ENCODE measurements at regions not wholly inside any gene's neighbourhood (a gene's known extent, or its start where the extent isn't known, plus 50 kb on each side); places are given as distances from the start of the nearest gene placed in this dataset.

DNA sequence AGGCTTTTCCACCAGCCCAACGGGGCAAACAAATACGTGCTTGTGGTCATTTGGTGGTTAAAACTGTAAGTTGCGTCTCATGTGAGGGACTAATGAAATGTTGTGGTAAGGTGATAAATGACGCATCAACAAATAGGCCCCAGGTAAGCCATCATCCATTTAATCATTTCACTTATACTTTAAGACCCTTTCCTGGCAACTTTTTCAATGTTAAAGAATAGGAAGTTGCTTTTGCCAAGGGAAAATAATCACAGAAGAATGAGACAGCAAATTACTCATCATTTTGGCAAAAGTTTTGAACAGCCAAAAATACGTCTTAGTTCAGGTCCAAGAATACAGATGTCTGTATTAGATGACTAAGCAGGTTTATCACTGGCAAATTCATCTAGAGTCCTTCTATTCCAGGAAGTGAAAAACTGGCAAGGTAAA lies 660.4 kb downstream of the SLITRK1 start:
- TF ChIP-seq EZH2 (IDR thresholded peaks at IDR 0.05; ENCODE audit: low read length, unreplicated experiment) (no peak), EZH2phosphoT487 (IDR thresholded peaks at IDR 0.05; ENCODE audit: borderline replicate concordance, low read length) (no peak)
- TF ChIP-seq, protein P1, sequence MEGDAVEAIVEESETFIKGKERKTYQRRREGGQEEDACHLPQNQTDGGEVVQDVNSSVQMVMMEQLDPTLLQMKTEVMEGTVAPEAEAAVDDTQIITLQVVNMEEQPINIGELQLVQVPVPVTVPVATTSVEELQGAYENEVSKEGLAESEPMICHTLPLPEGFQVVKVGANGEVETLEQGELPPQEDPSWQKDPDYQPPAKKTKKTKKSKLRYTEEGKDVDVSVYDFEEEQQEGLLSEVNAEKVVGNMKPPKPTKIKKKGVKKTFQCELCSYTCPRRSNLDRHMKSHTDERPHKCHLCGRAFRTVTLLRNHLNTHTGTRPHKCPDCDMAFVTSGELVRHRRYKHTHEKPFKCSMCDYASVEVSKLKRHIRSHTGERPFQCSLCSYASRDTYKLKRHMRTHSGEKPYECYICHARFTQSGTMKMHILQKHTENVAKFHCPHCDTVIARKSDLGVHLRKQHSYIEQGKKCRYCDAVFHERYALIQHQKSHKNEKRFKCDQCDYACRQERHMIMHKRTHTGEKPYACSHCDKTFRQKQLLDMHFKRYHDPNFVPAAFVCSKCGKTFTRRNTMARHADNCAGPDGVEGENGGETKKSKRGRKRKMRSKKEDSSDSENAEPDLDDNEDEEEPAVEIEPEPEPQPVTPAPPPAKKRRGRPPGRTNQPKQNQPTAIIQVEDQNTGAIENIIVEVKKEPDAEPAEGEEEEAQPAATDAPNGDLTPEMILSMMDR (conservative IDR thresholded peaks at IDR 0.05; ENCODE audit: low read depth, low read length), result no peak
